A673 (cell line): ENCODE measurements at regions not wholly inside any gene's neighbourhood (a gene's known extent, or its start where the extent isn't known, plus 50 kb on each side); places are given as distances from the start of the nearest gene placed in this dataset.

ENCODE experiments used
- BruUV-seq: library from RNA; stranded (reverse); fragments of 400-500 nt; replicated peaks from 2 replicates; lab custom pipeline; 2021; lab: Mats Ljungman, UMichigan
- CTCF ChIA-PET: fragments of 300-600 bp; sonication (Branson Sonifier 250); formaldehyde crosslinking; loops from one replicate; lab custom pipeline; 2022; ENCODE audit warnings: antibody characterized with exemption; lab: Charles Lee
- POLR2A ChIA-PET: fragments of 300-600 bp; sonication (Branson Sonifier 250); formaldehyde crosslinking; loops from one replicate; lab custom pipeline; 2022; ENCODE audit warnings: antibody characterized with exemption; ENCODE audit not compliant: low non-redundant PET; lab: Charles Lee
- DNase-seq: peaks from one replicate; pipeline ENCODE4 v3.0.0-alpha.2; 2015; ENCODE audit warnings: low spot score
- H3K27ac ChIP-seq: fragments of 200-600 bp; sonication (generic); 2 replicates; pipeline ENCODE4 v1.5.1; 2016; ENCODE audit warnings: mixed run types, low read depth, mild to moderate bottlenecking, mixed read lengths, antibody characterized with exemption, low read length; ENCODE audit not compliant: poor library complexity, severe bottlenecking
- H3K27me3 ChIP-seq: fragments of 200-600 bp; sonication (generic); replicated peaks from 2 replicates; pipeline ENCODE4 v1.6.1; 2017; ENCODE audit warnings: mixed run types, low read depth, mild to moderate bottlenecking, mixed read lengths, antibody characterized with exemption, low read length; ENCODE audit not compliant: insufficient read depth, poor library complexity
- H3K36me3 ChIP-seq: fragments of 200-600 bp; sonication (generic); 2 replicates; pipeline ENCODE4 v1.6.1; 2016; ENCODE audit warnings: mixed run types, mild to moderate bottlenecking, mixed read lengths, antibody characterized with exemption, low read length; ENCODE audit not compliant: insufficient read depth, poor library complexity, severe bottlenecking
- H3K4me1 ChIP-seq: fragments of 200-600 bp; sonication (generic); 2 replicates; pipeline ENCODE4 v1.6.1; 2017; ENCODE audit warnings: mixed run types, mild to moderate bottlenecking, mixed read lengths, antibody characterized with exemption, low read length; ENCODE audit not compliant: insufficient read depth, poor library complexity, severe bottlenecking
- H3K4me3 ChIP-seq: fragments of 200-600 bp; sonication (generic); 2 replicates; pipeline ENCODE4 v1.5.1; 2016; ENCODE audit warnings: low read depth, mixed run types, mild to moderate bottlenecking, mixed read lengths, low read length; ENCODE audit not compliant: poor library complexity, severe bottlenecking
- H3K9me3 ChIP-seq: fragments of 200-600 bp; sonication (generic); 2 replicates; pipeline ENCODE4 v1.6.1; 2016; ENCODE audit warnings: mixed run types, low read depth, mild to moderate bottlenecking, mixed read lengths, antibody characterized with exemption, low read length; ENCODE audit not compliant: poor library complexity, severe bottlenecking
- EZH2 ChIP-seq: fragments of 200-600 bp; sonication (generic); IDR thresholded peaks from 2 replicates; pipeline ENCODE4 v1.6.1; 2017; ENCODE audit warnings: borderline replicate concordance, low read depth, mild to moderate bottlenecking, mixed read lengths, antibody characterized with exemption, low read length; ENCODE audit not compliant: poor library complexity, severe bottlenecking
- intact Hi-C: fragments of 100-400 bp; cut with micrococcal nuclease; formaldehyde crosslinking; loops from one replicate; pipeline ENCODE4 v1.10.0; 2022; ENCODE audit not compliant: unreplicated experiment
- TF ChIP-seq, protein P1 (sequence below): fragments of 300-800, 200-600 bp; sonication (generic); conservative IDR thresholded peaks from 2 replicates; pipeline ENCODE4 v1.5.1; 2017; ENCODE audit warnings: low read depth, mild to moderate bottlenecking, antibody characterized with exemption, low read length, moderate library complexity, mixed read lengths

- ChIA-PET POLR2A (no interaction called here), CTCF (no interaction called here)
- Histone ChIP-seq H3K4me3 (no peak overlapping the region), H3K27me3 (peaks cover 65% of the 10 kb centered on the region), H3K4me1 (no peaks in the 10 kb centered on the region), H3K36me3 (no peaks in the 10 kb centered on the region), H3K9me3 (no peaks in the 10 kb centered on the region), H3K27ac (no peak overlapping the region)
- TF ChIP-seq, protein P1, sequence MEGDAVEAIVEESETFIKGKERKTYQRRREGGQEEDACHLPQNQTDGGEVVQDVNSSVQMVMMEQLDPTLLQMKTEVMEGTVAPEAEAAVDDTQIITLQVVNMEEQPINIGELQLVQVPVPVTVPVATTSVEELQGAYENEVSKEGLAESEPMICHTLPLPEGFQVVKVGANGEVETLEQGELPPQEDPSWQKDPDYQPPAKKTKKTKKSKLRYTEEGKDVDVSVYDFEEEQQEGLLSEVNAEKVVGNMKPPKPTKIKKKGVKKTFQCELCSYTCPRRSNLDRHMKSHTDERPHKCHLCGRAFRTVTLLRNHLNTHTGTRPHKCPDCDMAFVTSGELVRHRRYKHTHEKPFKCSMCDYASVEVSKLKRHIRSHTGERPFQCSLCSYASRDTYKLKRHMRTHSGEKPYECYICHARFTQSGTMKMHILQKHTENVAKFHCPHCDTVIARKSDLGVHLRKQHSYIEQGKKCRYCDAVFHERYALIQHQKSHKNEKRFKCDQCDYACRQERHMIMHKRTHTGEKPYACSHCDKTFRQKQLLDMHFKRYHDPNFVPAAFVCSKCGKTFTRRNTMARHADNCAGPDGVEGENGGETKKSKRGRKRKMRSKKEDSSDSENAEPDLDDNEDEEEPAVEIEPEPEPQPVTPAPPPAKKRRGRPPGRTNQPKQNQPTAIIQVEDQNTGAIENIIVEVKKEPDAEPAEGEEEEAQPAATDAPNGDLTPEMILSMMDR: no peak
- TF ChIP-seq EZH2: no peak
- no TSS peak for BruUV-seq
- no peak for DNase-seq
- intact Hi-C loops: no loop called here
Measured at GRCh38 chr7:45420843-45421495, 153.2 kb upstream of the ADCY1 start.

DNA sequence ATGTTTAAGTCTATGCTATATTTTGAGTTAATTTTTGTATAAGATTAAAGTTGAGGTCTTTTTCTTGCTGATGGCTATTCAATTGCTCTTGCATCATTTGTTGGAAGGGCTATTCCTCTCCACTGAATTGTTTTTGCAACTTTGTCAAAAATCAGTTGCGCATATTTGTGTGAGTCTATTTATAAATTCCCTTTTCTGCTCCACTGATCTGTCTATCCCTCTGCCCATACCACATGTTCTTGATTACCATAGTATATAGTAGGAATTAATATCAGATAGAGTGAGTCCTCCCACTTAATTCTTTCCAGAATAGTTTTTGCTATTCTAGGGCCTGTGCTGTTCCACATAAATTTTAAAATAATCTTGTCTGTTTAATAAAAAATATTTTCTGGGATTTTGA lies 152.4 kb upstream of the ADCY1 start:
- DNase-seq: no peak
- TF ChIP-seq EZH2: no peak
- TF ChIP-seq, protein P1: no peak
- Histone ChIP-seq H3K9me3 (no peaks in the 10 kb centered on the region), H3K27me3 (peaks cover 57% of the 10 kb centered on the region), H3K36me3 (no peaks in the 10 kb centered on the region), H3K4me1 (no peaks in the 10 kb centered on the region), H3K27ac (no peak overlapping the region), H3K4me3 (no peak overlapping the region)
- ChIA-PET POLR2A (no interaction called here), CTCF (no interaction called here)
- BruUV-seq: no TSS peak
- intact Hi-C loops: no loop called here

- TF ChIP-seq EZH2: no peak
- TF ChIP-seq, protein P1: no peak
- H3K27me3 ChIP-seq: peaks cover 57% of the 10 kb centered on the region
- BruUV-seq: no TSS peak
- no peaks in the 10 kb centered on the region for H3K9me3 ChIP-seq
- intact Hi-C loops: no loop called here
- no peaks in the 10 kb centered on the region for H3K36me3 ChIP-seq
- POLR2A ChIA-PET: no interaction called here
- H3K4me1 ChIP-seq: no peaks in the 10 kb centered on the region
- DNase-seq: no peak
- no peak overlapping the region for H3K4me3 ChIP-seq
- CTCF ChIA-PET: no interaction called here
- no peak overlapping the region for H3K27ac ChIP-seq
Measured at GRCh38 chr7:45430397-45430796, 143.8 kb upstream of the ADCY1 start.
